ENCODE measurements at regions not wholly inside any gene's neighbourhood (a gene's known extent, or its start where the extent isn't known, plus 50 kb on each side); places are given as distances from the start of the nearest gene placed in this dataset.
"Not testable (repeated sequence)": the region's sequence is repeated elsewhere in the genome, so short reads cannot be mapped to it uniquely, and the experiment has no call there.

GRCh38 chr3:20842594-20843436 is 656.8 kb upstream of the SGO1 start:
- ATAC-seq (no peak), DNase-seq (ENCODE audit: low spot score) (no peak)

GRCh38 chr3:20842002-20842401 is 656.0 kb upstream of the SGO1 start:
- ATAC-seq: no peak
- DNase-seq (ENCODE audit: low spot score): no peak

GRCh38 chr3:20837676-20838302 is 651.8 kb upstream of the SGO1 start:
- no peak for DNase-seq (ENCODE audit: low spot score)
- peak; percentile 16 for ATAC-seq

- DNase-seq (ENCODE audit: low spot score): no peak
- ATAC-seq: no peak
These were observed 650.8 kb upstream of the SGO1 start for GRCh38 chr3:20836801-20837200.

- no peak for ATAC-seq
- no peak for DNase-seq (ENCODE audit: low spot score)
These were observed 647.0 kb upstream of the SGO1 start for GRCh38 chr3:20832963-20833362.

GRCh38 chr3:20822251-20822650 is 636.2 kb upstream of the SGO1 start:
- DNase-seq (ENCODE audit: low spot score): no peak
- no peak for ATAC-seq

- not testable (repeated sequence) for DNase-seq (ENCODE audit: low spot score); ATAC-seq
These were observed 634.9 kb upstream of the SGO1 start for GRCh38 chr3:20820872-20821271.

GRCh38 chr3:20811631-20812030 is 625.6 kb upstream of the SGO1 start:
- ATAC-seq: no peak
- DNase-seq (ENCODE audit: low spot score): no peak

GRCh38 chr3:20811006-20811405 is 625.0 kb upstream of the SGO1 start:
- no peak for DNase-seq (ENCODE audit: low spot score)
- no peak for ATAC-seq

GRCh38 chr3:20810555-20810954 is 624.5 kb upstream of the SGO1 start:
- ATAC-seq: no peak
- no peak for DNase-seq (ENCODE audit: low spot score)

- no peak for DNase-seq (ENCODE audit: low spot score)
- ATAC-seq: no peak
These were observed 623.4 kb upstream of the SGO1 start for GRCh38 chr3:20809356-20809755.

GRCh38 chr3:20808864-20809263 is 622.9 kb upstream of the SGO1 start:
- no peak for ATAC-seq

GRCh38 chr3:20798666-20799065 is 612.7 kb upstream of the SGO1 start:
- DNase-seq (ENCODE audit: low spot score): no peak
- ATAC-seq: no peak

More at GRCh38 chr3:20808864-20809263, 622.9 kb upstream of the SGO1 start:
- no peak for DNase-seq (ENCODE audit: low spot score)

- no peak for ATAC-seq
- DNase-seq (ENCODE audit: low spot score): no peak
These were observed 601.0 kb upstream of the SGO1 start for GRCh38 chr3:20787005-20787404.

GRCh38 chr3:20776692-20777091 is 590.7 kb upstream of the SGO1 start:
- ATAC-seq: no peak
- no peak for DNase-seq (ENCODE audit: low spot score)

GRCh38 chr3:20776286-20776685 is 590.3 kb upstream of the SGO1 start:
- ATAC-seq (no peak), DNase-seq (ENCODE audit: low spot score) (no peak)

GRCh38 chr3:20773320-20773984 is 587.4 kb upstream of the SGO1 start:
- peak; percentile 89 for ATAC-seq
- DNase-seq (ENCODE audit: low spot score): no peak

GRCh38 chr3:20772869-20773268 is 586.9 kb upstream of the SGO1 start:
- ATAC-seq (peak; percentile 83), DNase-seq (ENCODE audit: low spot score) (no peak)

GRCh38 chr3:20769430-20769829 is 583.4 kb upstream of the SGO1 start:
- DNase-seq (ENCODE audit: low spot score) (no peak), ATAC-seq (no peak)

GRCh38 chr3:20760981-20761380 is 575.0 kb upstream of the SGO1 start:
- ATAC-seq: no peak
- no peak for DNase-seq (ENCODE audit: low spot score)

GRCh38 chr3:20752416-20752815 is 566.4 kb upstream of the SGO1 start:
- no peak for ATAC-seq
- no peak for DNase-seq (ENCODE audit: low spot score)

GRCh38 chr3:20751296-20751695 is 565.3 kb upstream of the SGO1 start:
- ATAC-seq (no peak), DNase-seq (ENCODE audit: low spot score) (no peak)

Measured in left lobe of liver (tissue), 2 donors.